NCI-H2196 (cell line): ENCODE measurements at regions not wholly inside any gene's neighbourhood (a gene's known extent, or its start where the extent isn't known, plus 50 kb on each side); places are given as distances from the start of the nearest gene placed in this dataset.

Experiments
- DNase-seq: peaks from one replicate; lab custom pipeline; 2025; ENCODE audit not compliant: unreplicated experiment; lab: John Stamatoyannopoulos, UW

- no peak for DNase-seq
Measured at GRCh38 chr4:157887316-157887715, 285.5 kb downstream of the GASK1B start.

- DNase-seq = no peak
Measured at GRCh38 chr4:157886645-157887044, 286.2 kb downstream of the GASK1B start.

GRCh38 chr4:157885811-157886210, 287.0 kb downstream of the GASK1B start:
- no peak for DNase-seq

- no peak for DNase-seq
Measured at GRCh38 chr4:157882901-157883300, 289.9 kb downstream of the GASK1B start.

GRCh38 chr4:157880761-157881160, 292.1 kb downstream of the GASK1B start:
- no peak for DNase-seq

GRCh38 chr4:157854819-157855218, 318.0 kb downstream of the GASK1B start:
- no peak for DNase-seq

- DNase-seq = no peak
Measured at GRCh38 chr4:157840648-157841047, 332.2 kb downstream of the GASK1B start.

GRCh38 chr4:157840034-157840433, 332.8 kb downstream of the GASK1B start:
- no peak for DNase-seq

GRCh38 chr4:157838366-157838765, 334.5 kb downstream of the GASK1B start:
- no peak for DNase-seq

- no peak for DNase-seq
Measured at GRCh38 chr4:157837071-157837703, 335.6 kb downstream of the GASK1B start.

- DNase-seq = no peak
Measured at GRCh38 chr4:157832596-157832995, 340.2 kb downstream of the GASK1B start.

GRCh38 chr4:157824021-157824420, 348.8 kb downstream of the GASK1B start:
- DNase-seq = no peak

- no peak for DNase-seq
Measured at GRCh38 chr4:157821814-157822213, 351.0 kb downstream of the GASK1B start.

GRCh38 chr4:157819693-157820464, 352.9 kb downstream of the GASK1B start:
- DNase-seq = no peak

GRCh38 chr4:157818946-157819692, 353.7 kb downstream of the GASK1B start:
- no peak for DNase-seq

GRCh38 chr4:157810137-157810774, 362.6 kb downstream of the GASK1B start:
- no peak for DNase-seq

- no peak for DNase-seq
Measured at GRCh38 chr4:157808796-157809383, 363.9 kb downstream of the GASK1B start.

- no peak for DNase-seq
Measured at GRCh38 chr4:157806184-157806583, 366.6 kb downstream of the GASK1B start.

GRCh38 chr4:157804986-157805385, 367.8 kb downstream of the GASK1B start:
- DNase-seq = no peak

GRCh38 chr4:157803845-157804521, 368.8 kb downstream of the GASK1B start:
- DNase-seq = no peak

- DNase-seq = no peak
Measured at GRCh38 chr4:157803421-157803820, 369.4 kb downstream of the GASK1B start.
